Adrenal gland (tissue), 9 donors: ENCODE measurements at regions not wholly inside any gene's neighbourhood (a gene's known extent, or its start where the extent isn't known, plus 50 kb on each side); places are given as distances from the start of the nearest gene placed in this dataset.

ENCODE experiments used
- DNase-seq, 7 donors: peaks; one replicate each; pipeline ENCODE4 v3.0.0-alpha.2; 2019 to 2020
- H3K27ac ChIP-seq, 5 donors: fragments of 200-600 bp; sonication (generic) in 4 of 5; 1 replicate in 3 of 5; 2 replicates in 2 of 5; pipeline versions ENCODE4 v1.5.1 to v1.8.0; 2016 to 2020; ENCODE audit warnings: mild to moderate bottlenecking in 1 of 5
- H3K27me3 ChIP-seq: fragments of 200-600 bp; 2 replicates; pipeline ENCODE4 v1.8.0; 2021
- H3K36me3 ChIP-seq, 2 donors: fragments of 200-600 bp; replicated peaks in 1 of 2; 1 replicate in 1 of 2; 2 replicates in 1 of 2; pipeline versions ENCODE4 v1.5.1 to v1.8.0; 2018 to 2022
- H3K4me1 ChIP-seq, 2 donors: fragments of 200-600 bp; replicated peaks in 1 of 2; 1 replicate in 1 of 2; 2 replicates in 1 of 2; pipeline versions ENCODE4 v1.5.1 to v1.8.0; 2018 to 2021
- H3K4me3 ChIP-seq, 4 donors: fragments of 200-600 bp; sonication (generic) in 3 of 4; one replicate each; pipeline ENCODE4 v1.5.1; 2016 to 2018
- H3K9me3 ChIP-seq, 3 donors: fragments of 200-600 bp; sonication (generic) in 1 of 3; replicated peaks in 1 of 3; 1 replicate in 2 of 3; 2 replicates in 1 of 3; pipeline versions ENCODE4 v1.5.1 to v1.8.0; 2016 to 2021
- CTCF ChIP-seq, 6 experiments: fragments of 450-650 bp in 4 of 6; fragments of 200-600 bp in 2 of 6; sonication (generic) in 1 of 6; IDR thresholded peaks; 1 replicate in 5 of 6; 2 replicates in 1 of 6; pipeline versions ENCODE4 v1.5.1 to v1.8.0; 2016 to 2021; ENCODE audit warnings: antibody characterized with exemption in 6 of 6, mild to moderate bottlenecking in 2 of 6, moderate library complexity in 1 of 6
- POLR2A ChIP-seq, 2 donors: fragments of 450-650 bp; IDR thresholded peaks; one replicate each; pipeline ENCODE4 v1.6.1; 2017; ENCODE audit warnings: antibody characterized with exemption in 2 of 2, mild to moderate bottlenecking in 2 of 2, moderate library complexity in 1 of 2
- WGBS, 4 donors: extraction: QIAGEN DNeasy Blood & Tissue Kit in 2 of 4; methylation state at CpG; one replicate each; pipeline versions ENCODE4 v1.1.5 to v1.1.7; 2013 to 2017; 5-methylcytosine and 5-hydroxymethylcytosine counted together
- intact Hi-C, 2 donors: fragments of 100-400 bp; cut with DNase I; formaldehyde crosslinking; loops; one replicate each; pipeline versions ENCODE4 v1.14.1 to v1.15.0; 2022 to 2023
- donor health status: healthy with polysubstance abuse.
- donor health status: Bipolar disorder and iron deficiency.
- donor health status: DM: yes; HTN: yes; CAD: no.
- donor health status: DM: no; HTN: no; CAD: no.
- donor health status: DM: no; HTN: no; CAD: no.

- 48 to 63% (median 51%) methylated on average over 2 of the region's 2 CpGs for WGBS, 4 donors
Observed at GRCh38 chr4:53937327-53937726, 127.1 kb downstream of the CHIC2 start.

GRCh38 chr4:53935780-53936179 is 128.6 kb downstream of the CHIC2 start:
- H3K36me3 ChIP-seq, result no peaks in the 10 kb centered on the region
- no peaks in the 10 kb centered on the region for H3K4me1 ChIP-seq
- H3K27me3 ChIP-seq, result no peaks in the 10 kb centered on the region
- H3K4me3 ChIP-seq, result no peak overlapping the region
- no peak for DNase-seq
- peaks cover 0 to 4% (median 0%) of the 10 kb centered on the region in 3 donors for H3K9me3 ChIP-seq
- no peak overlapping the region for H3K27ac ChIP-seq
- intact Hi-C loops, result no loop called here
- no peak for TF ChIP-seq CTCF (IDR thresholded peaks at IDR 0.05)
- no peak for TF ChIP-seq POLR2A (IDR thresholded peaks at IDR 0.05)

More at GRCh38 chr4:53937327-53937726, 127.1 kb downstream of the CHIC2 start:
- peaks cover 0 to 4% (median 0%) of the 10 kb centered on the region in 3 donors for H3K9me3 ChIP-seq
- TF ChIP-seq CTCF (IDR thresholded peaks at IDR 0.05), result no peak
- no peak for TF ChIP-seq POLR2A (IDR thresholded peaks at IDR 0.05)
- intact Hi-C loops, result no loop called here
- no peak overlapping the region for H3K4me3 ChIP-seq
- H3K27ac ChIP-seq, result no peak overlapping the region
- no peaks in the 10 kb centered on the region for H3K36me3 ChIP-seq
- no peaks in the 10 kb centered on the region for H3K27me3 ChIP-seq
- H3K4me1 ChIP-seq, result no peaks in the 10 kb centered on the region
- no peak for DNase-seq

GRCh38 chr4:53932796-53933610 is 131.4 kb downstream of the CHIC2 start:
- Histone ChIP-seq H3K4me3 (no peak overlapping the region), H3K27me3 (no peaks in the 10 kb centered on the region), H3K27ac (no peak overlapping the region), H3K4me1 (no peaks in the 10 kb centered on the region), H3K36me3 (no peaks in the 10 kb centered on the region), H3K9me3 (no peaks in the 10 kb centered on the region)
- DNase-seq, result no peak
- intact Hi-C loops, result loop anchor here in 1 of 2 donors (5.0 kb wide), 1 partner anchor 284 kb away; no protein-coding TSS in a partner anchor
- WGBS, 4 donors, result 73 to 85% (median 80%) methylated on average over 7 of the region's 7 CpGs
- TF ChIP-seq POLR2A (IDR thresholded peaks at IDR 0.05) (no peak), CTCF (IDR thresholded peaks at IDR 0.05) (no peak)

GRCh38 chr4:53931461-53931961 is 132.9 kb downstream of the CHIC2 start:
- no peaks in the 10 kb centered on the region for H3K9me3 ChIP-seq
- WGBS, 4 donors, result 85 to 99% (median 92%) methylated on average over 4 of the region's 4 CpGs
- DNase-seq, result no peak
- no peaks in the 10 kb centered on the region for H3K27me3 ChIP-seq
- intact Hi-C loops, result loop anchor here in 1 of 2 donors (5.0 kb wide), 1 partner anchor 286 kb away; no protein-coding TSS in a partner anchor
- H3K27ac ChIP-seq, result no peak overlapping the region
- no peak for TF ChIP-seq CTCF (IDR thresholded peaks at IDR 0.05)
- no peak for TF ChIP-seq POLR2A (IDR thresholded peaks at IDR 0.05)
- no peaks in the 10 kb centered on the region for H3K36me3 ChIP-seq
- no peaks in the 10 kb centered on the region for H3K4me1 ChIP-seq
- no peak overlapping the region for H3K4me3 ChIP-seq
